ENCODE measurements at regions not wholly inside any gene's neighbourhood (a gene's known extent, or its start where the extent isn't known, plus 50 kb on each side); places are given as distances from the start of the nearest gene placed in this dataset.

GRCh38 chr4:134327274-134328122, 125.9 kb upstream of the PABPC4L start:
- H3K27me3 ChIP-seq: no peaks in the 10 kb centered on the region
- no peaks in the 10 kb centered on the region for H3K4me1 ChIP-seq
- TF ChIP-seq POLR2AphosphoS5 (IDR thresholded peaks at IDR 0.05): no peak
- no peak for TF ChIP-seq EP300 (IDR thresholded peaks at IDR 0.05)
- TF ChIP-seq CTCF (IDR thresholded peaks at IDR 0.05): no peak
- no peak for TF ChIP-seq POLR2A (IDR thresholded peaks at IDR 0.05)
- no peak for DNase-seq
- intact Hi-C loops (cut with DNase I): no loop called here
- H3K9me3 ChIP-seq: no peaks in the 10 kb centered on the region
- WGBS, 2 donors: 93 to 94% methylated on average over 41 of the region's 41 CpGs
- H3K36me3 ChIP-seq: no peaks in the 10 kb centered on the region
- H3K4me3 ChIP-seq: no peak overlapping the region
- no peak overlapping the region for H3K27ac ChIP-seq

GRCh38 chr4:134326866-134327265, 125.3 kb upstream of the PABPC4L start:
- 95% methylated on average over 16 of the region's 16 CpGs for WGBS, 2 donors
- no peak for DNase-seq
- intact Hi-C loops (cut with DNase I): no loop called here
- Histone ChIP-seq H3K36me3 (no peaks in the 10 kb centered on the region), H3K4me3 (no peak overlapping the region), H3K27ac (no peak overlapping the region), H3K9me3 (no peaks in the 10 kb centered on the region), H3K4me1 (no peaks in the 10 kb centered on the region), H3K27me3 (no peaks in the 10 kb centered on the region)
- no peak for TF ChIP-seq EP300 (IDR thresholded peaks at IDR 0.05)
- TF ChIP-seq POLR2A (IDR thresholded peaks at IDR 0.05): no peak
- TF ChIP-seq CTCF (IDR thresholded peaks at IDR 0.05): no peak
- no peak for TF ChIP-seq POLR2AphosphoS5 (IDR thresholded peaks at IDR 0.05)

- Histone ChIP-seq H3K9me3 (no peaks in the 10 kb centered on the region), H3K27ac (no peak overlapping the region), H3K27me3 (no peaks in the 10 kb centered on the region), H3K36me3 (no peaks in the 10 kb centered on the region), H3K4me3 (no peak overlapping the region), H3K4me1 (no peaks in the 10 kb centered on the region)
- 55 to 73% methylated on average over 1 of the region's 1 CpG for WGBS, 2 donors
- no peak for DNase-seq
- intact Hi-C loops (cut with DNase I): no loop called here
- TF ChIP-seq EP300 (IDR thresholded peaks at IDR 0.05): no peak
- TF ChIP-seq POLR2AphosphoS5 (IDR thresholded peaks at IDR 0.05): no peak
- no peak for TF ChIP-seq POLR2A (IDR thresholded peaks at IDR 0.05)
- TF ChIP-seq CTCF (IDR thresholded peaks at IDR 0.05): no peak
Measured at GRCh38 chr4:134324179-134324578, 122.6 kb upstream of the PABPC4L start.

- intact Hi-C loops (cut with DNase I): no loop called here
- DNase-seq: no peak
- Histone ChIP-seq H3K4me1 (no peaks in the 10 kb centered on the region), H3K27ac (no peak overlapping the region), H3K27me3 (no peaks in the 10 kb centered on the region), H3K4me3 (no peak overlapping the region), H3K9me3 (no peaks in the 10 kb centered on the region), H3K36me3 (no peaks in the 10 kb centered on the region)
- TF ChIP-seq EP300 (IDR thresholded peaks at IDR 0.05): no peak
- no peak for TF ChIP-seq POLR2AphosphoS5 (IDR thresholded peaks at IDR 0.05)
- no peak for TF ChIP-seq CTCF (IDR thresholded peaks at IDR 0.05)
- TF ChIP-seq POLR2A (IDR thresholded peaks at IDR 0.05): no peak
- WGBS, 2 donors: 40 to 50% methylated on average over 2 of the region's 2 CpGs
Measured at GRCh38 chr4:134320048-134320447, 118.5 kb upstream of the PABPC4L start.

- no peak overlapping the region for H3K27ac ChIP-seq
- WGBS, 2 donors: 77 to 80% methylated on average over 2 of the region's 2 CpGs
- H3K4me1 ChIP-seq: no peaks in the 10 kb centered on the region
- no peaks in the 10 kb centered on the region for H3K27me3 ChIP-seq
- intact Hi-C loops (cut with DNase I): no loop called here
- DNase-seq: no peak
- H3K36me3 ChIP-seq: no peaks in the 10 kb centered on the region
- no peak overlapping the region for H3K4me3 ChIP-seq
- no peaks in the 10 kb centered on the region for H3K9me3 ChIP-seq
- TF ChIP-seq POLR2AphosphoS5 (IDR thresholded peaks at IDR 0.05) (no peak), CTCF (IDR thresholded peaks at IDR 0.05) (no peak), EP300 (IDR thresholded peaks at IDR 0.05) (no peak), POLR2A (IDR thresholded peaks at IDR 0.05) (no peak)
Measured at GRCh38 chr4:134313591-134313990, 112.0 kb upstream of the PABPC4L start.
